Panc1 (cell line): ENCODE measurements at regions not wholly inside any gene's neighbourhood (a gene's known extent, or its start where the extent isn't known, plus 50 kb on each side); places are given as distances from the start of the nearest gene placed in this dataset.

ENCODE experiments used
- CTCF ChIP-seq: fragments of 450-650 bp; IDR thresholded peaks from 2 replicates; pipeline ENCODE4 v1.5.1; 2017; ENCODE audit warnings: mild to moderate bottlenecking
- POLR2AphosphoS5 ChIP-seq: IDR thresholded peaks from 2 replicates; pipeline ENCODE4 v1.6.1; 2012; ENCODE audit warnings: mild to moderate bottlenecking, low read depth, low read length, moderate library complexity
- SIN3A ChIP-seq: IDR thresholded peaks from 2 replicates; pipeline ENCODE4 v1.6.1; 2012; ENCODE audit warnings: low read depth, mild to moderate bottlenecking, low read length, moderate library complexity, borderline replicate concordance; ENCODE audit not compliant: insufficient read depth

- TF ChIP-seq POLR2AphosphoS5 = no peak
- no peak for TF ChIP-seq CTCF
- no peak for TF ChIP-seq SIN3A
Measured at GRCh38 chr7:130995252-130996081, 261.5 kb upstream of the KLF14 start.
